NCI-H2081 (cell line): ENCODE measurements at regions not wholly inside any gene's neighbourhood (a gene's known extent, or its start where the extent isn't known, plus 50 kb on each side); places are given as distances from the start of the nearest gene placed in this dataset.
"Not testable (repeated sequence)": the region's sequence is repeated elsewhere in the genome, so short reads cannot be mapped to it uniquely, and the experiment has no call there.

Source experiments
- DNase-seq, 2 experiments: peaks; one replicate each; lab custom pipeline; 2025; lab: John Stamatoyannopoulos, UW

DNA sequence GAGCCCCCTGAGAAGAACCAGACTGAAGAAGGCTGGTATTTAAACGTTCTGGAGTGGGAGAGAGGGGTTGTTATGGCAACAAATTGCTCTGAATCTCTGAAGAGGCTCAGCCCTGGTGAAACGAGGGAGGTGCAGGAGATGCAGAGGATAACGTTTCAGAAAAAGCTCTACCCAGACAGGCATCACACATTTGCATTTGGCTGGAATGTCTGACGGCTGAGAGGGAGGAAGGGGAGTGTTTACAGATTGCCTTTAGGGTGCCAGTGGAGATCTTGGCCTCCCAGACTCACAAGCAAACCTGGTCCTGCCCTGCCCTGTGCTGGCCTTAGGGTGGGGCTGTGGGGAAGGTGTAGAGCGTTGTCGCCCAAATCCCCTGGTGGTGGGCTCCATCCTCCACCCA lies 169.0 kb upstream of the AJAP1 start:
- DNase-seq = no peak

DNA sequence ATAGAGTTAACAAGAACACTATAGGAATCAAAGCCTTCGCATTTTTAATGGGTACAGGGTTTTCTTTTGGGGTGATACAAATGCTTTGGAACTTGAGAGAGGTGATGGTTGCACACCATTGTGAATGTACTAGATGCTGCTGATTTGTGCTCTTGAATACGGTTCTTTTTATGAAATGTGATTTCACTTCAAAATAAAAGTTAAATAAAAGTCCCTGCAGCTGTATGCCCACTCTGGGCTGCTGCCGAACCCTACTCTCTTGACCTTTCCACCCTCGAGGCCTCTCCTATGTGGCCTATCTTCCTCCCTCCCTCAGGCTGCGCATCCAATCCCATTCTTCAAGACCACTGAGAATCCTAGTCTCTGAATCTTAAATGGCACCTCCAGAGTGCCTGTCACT lies 168.5 kb upstream of the AJAP1 start:
- DNase-seq = no peak

DNA sequence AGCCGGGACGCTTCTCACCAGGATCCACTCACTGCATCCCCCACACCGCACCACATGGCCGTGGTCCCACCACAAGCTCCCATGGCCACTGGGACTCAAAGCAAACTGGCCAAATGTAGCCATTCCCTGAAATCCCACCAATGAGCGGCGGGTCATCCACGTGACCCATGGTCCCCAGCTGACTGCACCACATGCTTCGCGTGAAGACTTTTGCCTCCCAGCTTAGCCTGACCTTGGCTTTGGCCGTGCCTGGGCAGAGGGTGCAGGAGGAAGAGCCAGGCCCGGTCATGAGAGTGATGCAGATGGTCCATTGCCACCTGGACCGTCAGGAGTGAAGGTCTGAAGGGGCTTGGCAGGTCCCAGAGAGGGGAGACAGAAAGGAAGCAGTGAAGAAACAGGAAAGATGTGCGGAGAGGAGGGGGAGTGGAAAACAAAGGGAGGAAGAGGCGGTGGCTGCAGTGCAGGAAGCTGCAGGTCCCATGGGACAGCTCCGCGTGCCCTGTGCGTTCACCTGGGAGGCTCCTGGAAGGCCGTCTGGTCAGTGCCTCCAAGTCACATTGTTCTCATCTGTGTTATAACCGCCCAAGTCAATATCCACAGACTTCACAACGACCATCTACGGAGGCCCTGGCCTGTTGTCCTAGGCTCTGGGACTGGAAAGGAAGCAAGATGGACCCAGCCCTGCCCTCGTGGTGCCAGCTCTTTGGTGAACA lies 167.8 kb upstream of the AJAP1 start:
- DNase-seq = no peak

DNA sequence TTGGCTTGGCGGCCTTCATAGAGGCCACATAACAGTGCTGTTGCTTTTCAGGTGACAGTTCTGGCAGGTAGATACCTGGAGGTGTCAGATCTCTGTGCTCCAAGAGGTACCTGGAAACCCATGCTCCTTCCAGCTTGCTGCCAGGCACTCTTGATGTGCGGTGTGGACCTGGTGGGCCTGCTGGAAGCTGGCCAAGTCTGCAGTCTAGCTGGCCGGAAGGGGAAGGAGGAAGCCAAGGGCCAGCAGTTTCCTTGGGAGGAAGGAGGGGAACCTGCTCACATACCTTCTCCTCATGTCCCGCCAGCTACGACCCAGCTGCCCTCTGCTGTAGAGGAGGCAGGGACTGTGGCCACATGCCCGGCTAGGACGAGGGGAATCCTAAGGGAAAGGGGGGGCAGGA lies 166.4 kb upstream of the AJAP1 start:
- no peak for DNase-seq

DNA sequence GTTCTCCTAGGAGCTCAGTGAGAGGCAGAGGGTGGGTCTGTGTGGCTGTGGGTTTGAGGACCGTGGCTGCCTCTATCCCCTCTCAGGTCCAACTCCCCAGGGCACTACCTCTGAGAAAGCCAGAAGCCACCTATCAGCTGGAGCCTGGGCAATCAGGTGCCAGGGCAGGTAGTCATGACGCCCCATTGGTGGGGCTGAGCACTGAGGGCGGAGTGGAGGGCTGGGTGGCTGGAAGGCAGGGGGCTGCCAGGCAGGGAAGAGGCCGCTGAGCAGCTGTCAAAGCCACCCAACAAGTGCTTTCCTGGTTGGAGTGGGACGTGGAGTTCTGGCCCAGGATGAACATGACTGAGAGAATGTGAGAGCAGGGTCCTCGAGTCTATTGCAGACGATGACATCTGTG lies 164.9 kb upstream of the AJAP1 start:
- DNase-seq = no peak

DNA sequence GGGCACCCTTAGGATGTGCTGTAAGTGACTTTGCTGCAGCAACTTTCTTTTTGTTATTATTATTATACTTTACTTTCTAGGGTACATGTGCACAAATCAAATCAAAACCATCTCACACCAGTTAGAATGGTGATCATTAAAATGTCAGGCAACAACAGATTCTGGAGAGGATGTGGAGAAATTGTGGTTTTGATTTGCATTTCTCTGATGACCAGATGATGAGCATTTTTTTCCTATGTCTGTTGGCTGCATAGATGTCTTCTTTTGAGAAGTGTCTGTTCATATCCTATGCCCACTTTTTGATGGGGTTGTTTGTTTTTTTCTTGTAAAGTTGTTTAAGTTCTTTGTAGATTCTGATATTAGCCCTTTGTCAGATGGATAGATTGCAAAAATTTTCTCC lies 164.4 kb upstream of the AJAP1 start:
- DNase-seq = not testable (repeated sequence)

DNA sequence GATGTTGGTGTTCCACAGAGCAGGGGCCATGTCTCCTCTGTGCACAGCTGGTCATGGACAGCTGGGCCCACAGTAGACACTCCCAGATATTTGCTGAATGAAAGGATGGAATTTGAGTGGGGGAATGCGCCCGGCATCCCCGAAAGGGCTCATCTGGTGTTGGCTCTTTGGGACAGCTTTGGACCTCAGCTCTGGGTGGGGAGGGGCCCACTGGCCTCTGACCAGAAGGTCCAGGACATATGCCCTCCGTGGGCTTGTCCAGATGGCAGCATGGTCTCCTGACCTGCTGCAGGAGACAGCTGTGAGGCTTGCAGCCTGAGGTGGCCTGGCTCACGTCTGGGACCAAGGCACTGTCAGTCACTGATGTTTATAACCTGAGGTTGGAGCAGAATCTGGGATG lies 160.4 kb upstream of the AJAP1 start:
- no peak for DNase-seq

DNA sequence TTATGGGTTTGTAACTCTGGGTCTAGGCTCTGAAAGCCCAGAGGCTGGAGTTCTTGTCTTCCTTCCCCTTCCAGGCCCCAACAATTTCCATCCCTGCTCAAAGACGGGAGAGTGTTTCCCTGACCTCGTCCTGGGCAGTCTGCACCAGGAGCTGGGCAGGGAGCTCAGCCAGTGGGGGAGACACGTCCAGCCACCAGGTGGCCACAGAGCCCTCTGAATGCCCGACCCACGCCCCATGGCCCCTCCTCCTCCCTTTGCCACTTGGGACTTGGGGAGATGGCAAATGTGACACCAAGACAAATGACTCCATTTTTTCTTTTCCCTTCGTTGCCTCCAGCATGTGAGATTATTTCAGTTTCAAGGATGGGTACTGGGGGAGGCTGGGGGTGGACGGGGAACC lies 159.9 kb upstream of the AJAP1 start:
- DNase-seq = no peak

DNA sequence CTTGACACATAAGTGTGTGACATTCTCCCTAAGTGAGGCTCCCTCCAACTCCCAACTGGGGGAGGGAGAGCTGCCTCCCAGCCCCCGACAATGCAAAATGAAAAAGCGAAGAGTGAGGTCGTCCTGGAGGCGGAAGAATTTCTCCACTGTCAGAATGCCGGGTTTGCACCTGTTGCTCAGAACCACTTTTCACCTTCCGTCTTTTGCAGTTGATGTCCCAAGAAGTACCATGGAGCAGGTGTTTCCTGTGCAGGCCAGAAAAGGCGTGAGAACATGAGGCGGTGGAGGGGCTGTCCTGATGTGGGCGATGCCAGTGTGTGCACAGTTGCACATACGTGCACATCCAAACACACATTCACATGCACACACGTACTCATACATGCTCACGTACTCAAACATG lies 158.6 kb upstream of the AJAP1 start:
- DNase-seq = no peak

DNA sequence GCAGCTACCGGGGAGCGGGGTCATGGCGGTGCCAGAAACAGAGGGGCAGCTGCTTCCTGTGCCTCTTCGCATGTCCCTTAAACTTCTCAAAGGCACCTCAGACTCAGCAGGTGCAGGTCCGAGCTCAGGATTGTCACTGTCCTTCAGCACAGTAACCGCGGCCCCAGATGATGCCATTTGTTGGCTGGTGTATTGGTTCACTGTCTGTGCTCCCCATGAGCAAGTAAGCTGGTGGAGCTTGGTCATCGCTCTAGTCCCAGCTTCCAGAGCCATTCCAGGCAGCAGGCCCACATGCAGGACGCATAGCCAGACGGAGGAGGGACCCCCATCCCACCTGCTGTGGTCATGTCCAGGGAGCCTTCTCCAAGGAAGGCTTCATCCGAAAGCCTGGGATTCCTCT lies 154.0 kb upstream of the AJAP1 start:
- no peak for DNase-seq

DNA sequence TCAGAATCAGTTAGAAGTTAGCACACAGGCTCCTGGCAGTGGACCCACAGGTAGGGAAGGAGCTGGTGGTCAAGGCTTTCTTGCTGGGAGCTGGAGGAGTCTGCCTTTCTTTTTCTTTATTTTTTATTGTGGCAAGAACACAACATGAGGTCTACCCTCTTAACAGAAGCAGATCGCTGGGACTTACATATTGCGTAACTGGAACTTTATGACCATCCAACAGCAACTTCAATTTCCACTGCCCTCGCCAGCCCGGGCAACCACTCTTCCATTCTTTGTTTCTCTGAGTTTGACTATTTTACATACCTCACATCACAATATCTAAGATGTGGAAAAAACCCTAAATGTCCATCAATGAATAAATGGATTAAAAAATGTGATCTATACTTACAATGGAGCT lies 147.8 kb upstream of the AJAP1 start:
- DNase-seq = no peak

DNA sequence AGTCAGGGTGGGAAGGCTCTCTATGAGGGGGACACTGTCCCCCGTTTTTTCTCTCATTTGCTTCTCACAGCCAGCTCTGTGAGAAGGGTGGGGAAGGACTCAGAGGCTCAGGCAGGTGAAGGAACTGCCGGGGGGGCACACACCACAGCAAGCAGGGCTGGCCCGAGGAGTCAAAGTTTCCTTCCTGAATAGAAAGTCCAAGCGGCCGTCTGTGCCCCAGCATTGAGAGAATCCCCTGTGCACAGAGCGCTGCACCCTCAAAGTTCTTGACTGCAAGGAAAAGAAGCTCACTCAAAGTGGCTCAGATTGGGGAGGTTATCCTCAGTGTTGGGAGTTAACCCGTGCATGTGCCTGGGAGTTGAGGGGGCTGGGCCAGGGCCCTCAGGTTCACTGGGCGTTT lies 145.2 kb upstream of the AJAP1 start:
- DNase-seq = no peak

DNA sequence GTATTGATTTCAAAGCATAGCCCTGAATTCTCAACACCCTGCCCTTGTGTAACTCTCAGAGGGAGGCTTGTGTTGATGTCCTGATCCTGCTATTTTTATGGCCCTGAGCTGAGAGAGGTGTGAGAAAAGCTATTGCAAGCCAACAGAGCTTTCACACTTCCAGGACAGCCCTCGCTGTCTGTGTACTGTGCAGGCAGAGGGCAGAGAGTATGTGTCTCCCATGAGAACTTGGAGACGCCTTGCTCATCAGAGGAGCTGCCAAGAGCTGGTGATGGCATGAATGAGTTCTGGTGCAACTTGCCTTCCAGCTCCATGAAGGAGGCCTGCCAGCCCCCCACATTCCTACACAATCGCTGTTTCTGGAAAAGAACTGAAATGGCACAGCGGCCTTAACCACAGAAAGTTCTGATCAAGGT lies 144.1 kb upstream of the AJAP1 start:
- no peak for DNase-seq

DNA sequence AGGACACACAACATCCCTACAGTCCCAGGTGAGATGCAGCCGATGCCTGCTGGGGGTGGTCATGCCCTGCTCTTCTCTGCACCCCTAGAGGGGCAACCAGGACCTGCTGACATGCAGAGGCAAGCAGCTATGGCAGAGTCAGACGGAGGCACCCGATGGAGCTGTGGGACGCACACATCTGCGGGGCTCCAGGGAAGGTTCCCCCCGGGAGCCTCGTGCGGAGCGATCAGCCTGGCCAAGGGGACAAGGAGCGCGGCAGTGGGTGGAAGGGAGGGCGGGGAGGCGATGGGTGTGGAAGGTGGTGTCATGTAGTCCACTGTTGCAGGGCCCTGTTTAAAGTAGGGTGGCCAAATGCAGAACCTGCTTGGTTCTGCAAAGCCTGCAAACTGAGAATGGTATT lies 143.0 kb upstream of the AJAP1 start:
- no peak for DNase-seq

DNA sequence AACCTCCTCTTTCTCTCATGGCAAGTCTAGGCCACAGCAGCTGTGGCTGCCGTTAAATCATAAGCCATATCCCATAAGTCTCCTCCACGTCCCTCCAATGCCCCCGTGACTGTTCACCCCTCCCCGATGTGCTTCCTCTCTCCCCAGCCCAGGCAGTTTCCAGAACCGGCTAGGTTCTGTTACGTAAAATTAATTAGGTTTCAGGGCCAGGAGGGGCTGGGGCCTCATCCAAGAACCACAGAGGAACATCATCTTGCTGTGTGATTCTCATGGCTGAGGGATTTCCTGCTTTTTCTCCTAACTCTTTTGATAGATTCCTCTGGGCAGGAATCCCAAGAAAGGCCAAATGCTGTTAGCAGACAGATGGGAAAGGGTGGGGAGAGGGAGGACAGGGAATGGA lies 141.8 kb upstream of the AJAP1 start:
- DNase-seq = no peak

DNA sequence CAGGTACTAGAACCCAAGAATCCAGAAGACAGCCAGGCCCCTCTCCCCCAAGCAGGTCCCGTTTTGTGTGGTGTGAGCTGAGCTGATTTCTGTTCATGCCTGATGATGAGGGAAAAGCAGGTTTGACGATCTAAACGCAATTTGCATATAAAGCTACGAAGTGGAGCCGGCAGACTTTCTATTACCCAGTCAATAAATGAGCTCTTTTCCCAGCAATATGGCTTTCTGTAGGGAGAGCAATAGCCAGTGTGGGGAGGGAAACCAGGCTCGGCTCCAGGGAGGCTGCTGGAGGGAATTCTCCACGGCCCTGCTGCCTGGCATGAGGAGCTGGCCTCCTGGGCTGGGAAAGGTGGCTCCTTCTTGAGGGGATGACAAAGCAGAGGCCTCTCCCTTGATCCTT lies 140.7 kb upstream of the AJAP1 start:
- no peak for DNase-seq

DNA sequence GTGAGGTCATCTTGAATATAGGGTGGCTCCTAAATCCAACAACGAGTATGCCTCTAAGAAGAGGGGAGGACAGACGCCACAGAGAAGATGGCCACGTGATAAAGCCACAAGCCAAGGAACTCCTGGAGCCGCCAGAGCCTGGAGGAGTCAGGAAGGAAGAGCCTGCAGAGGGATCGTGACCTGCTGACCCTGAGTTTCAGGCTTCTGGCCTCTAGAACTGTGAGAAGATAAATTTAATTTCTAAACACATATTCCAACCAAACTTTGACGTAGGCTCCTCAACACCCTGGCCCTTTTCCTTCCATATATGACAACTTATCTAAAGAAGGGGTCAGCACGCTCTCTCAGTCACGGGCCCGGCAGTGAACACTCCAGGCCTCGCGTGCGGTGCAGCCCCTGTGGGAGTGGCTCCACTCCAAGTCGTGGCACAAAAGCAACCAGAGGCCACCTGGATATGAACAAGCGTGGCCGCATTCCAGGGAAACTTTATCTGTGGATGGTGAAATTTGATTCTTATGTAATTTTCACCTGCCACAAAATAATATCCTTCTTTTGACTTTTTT lies 138.6 kb upstream of the AJAP1 start:
- DNase-seq = no peak

DNA sequence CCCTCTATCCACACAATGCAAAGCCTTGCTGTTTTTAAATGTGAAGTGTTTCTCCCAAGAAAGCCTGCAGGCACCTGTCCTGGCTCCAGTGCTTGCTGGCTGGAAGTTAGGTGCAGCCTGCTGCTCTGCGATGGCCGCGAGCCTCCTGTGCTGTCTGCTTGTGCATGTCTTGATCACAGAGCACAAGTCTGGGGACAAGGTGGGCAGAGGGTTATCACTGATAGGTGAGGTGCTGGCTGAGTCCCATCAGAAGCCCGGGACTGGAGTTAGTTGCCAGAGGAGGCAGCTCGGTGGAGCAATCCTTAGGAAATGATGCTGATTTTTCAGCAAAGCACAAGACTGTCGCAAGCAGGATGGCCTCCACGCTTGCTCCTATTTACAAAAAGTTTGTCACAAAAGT lies 137.8 kb upstream of the AJAP1 start:
- no peak for DNase-seq

DNA sequence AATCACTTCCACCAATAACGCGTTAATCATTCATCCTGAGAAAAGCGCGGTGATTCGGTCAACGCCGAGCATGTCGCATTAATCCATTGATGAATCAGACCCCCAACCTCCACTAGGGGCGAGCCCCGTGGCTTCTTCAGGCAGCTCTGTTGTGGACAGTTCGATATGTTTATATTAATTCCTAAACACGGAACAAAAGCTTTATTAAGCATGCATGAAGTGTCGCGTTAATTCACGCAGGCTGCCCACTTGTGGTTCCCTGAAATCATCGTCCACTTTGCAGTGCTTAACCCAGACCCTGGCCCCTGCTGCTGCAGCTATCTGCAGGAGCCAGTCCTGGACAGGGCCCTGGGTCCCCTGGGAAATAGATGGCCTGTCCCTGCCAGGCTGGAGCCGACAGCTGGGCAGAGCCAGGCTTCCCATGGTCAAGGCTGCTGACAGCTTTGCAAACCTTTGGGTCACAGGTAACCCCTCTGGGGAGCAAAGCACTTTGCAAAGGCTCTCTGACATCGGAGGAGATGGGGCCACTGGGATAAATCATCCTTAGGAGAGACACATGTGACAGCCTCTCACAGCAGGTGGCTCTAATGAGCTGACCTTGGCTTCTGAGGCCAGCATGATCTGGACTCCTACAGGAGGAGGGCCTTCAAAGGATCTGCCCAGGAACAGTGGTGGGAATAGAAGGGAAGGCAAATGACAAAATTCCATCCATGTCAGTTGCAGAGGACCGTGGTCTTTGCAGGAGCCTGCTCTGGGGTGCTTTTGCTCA lies 137.0 kb upstream of the AJAP1 start:
- DNase-seq = no peak

DNA sequence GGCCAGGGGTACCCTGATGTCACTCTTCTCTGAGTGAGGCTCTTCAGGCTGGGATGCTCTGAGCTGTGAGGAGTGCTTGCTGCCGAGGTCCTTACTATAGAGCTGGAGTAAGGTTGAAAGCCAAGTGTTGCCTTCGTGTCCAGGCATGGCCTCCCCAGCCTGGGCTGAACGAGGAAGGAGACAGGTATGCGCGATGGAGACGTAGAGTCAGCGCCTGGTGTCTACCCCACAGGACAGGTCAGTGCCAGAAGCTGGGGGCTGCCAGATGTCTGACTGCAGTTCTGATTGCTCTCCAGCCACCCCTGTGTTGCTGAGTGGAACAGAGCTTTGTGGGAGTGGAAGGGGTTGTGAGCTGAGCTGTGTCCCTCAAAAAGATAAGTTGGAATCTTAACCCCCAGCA lies 135.8 kb upstream of the AJAP1 start:
- DNase-seq = no peak

DNA sequence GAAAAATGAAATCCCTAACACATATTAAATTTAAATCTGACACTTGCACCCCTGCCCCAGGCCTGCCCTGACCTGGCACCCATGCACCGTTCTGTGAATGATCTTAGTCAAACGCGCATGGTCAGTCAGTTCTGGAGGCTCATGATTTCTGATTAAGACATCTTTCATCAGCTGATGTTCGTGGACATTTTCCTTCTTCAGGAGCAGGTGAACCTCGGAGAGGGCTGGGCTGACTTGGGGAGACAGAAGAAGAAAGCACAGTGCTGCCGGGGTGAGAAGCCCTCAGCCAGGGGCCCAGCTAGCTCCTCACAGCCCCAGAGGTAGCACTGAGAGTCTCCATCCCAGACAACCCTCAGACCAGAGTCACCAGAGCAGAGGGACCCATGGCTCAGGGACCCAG lies 134.5 kb upstream of the AJAP1 start:
- no peak for DNase-seq

DNA sequence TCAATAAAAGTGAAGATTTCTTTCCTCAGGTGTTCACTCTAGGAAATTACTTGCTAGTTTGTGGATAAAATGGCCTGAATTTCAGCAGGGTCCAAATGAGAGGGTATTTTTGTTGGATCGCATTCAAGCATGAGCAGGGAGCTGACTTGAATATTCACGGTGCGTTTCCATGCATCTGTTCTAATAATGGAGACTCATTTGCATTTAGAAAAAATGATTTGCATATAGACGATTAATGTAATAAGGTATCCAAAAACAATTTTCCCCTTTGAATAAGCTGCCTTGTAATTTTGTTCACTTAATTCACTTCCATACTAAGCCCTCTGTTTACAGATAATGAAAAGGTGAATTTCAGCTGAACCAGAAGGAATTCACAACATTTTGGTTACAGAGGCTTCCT lies 130.9 kb upstream of the AJAP1 start:
- DNase-seq = no peak

DNA sequence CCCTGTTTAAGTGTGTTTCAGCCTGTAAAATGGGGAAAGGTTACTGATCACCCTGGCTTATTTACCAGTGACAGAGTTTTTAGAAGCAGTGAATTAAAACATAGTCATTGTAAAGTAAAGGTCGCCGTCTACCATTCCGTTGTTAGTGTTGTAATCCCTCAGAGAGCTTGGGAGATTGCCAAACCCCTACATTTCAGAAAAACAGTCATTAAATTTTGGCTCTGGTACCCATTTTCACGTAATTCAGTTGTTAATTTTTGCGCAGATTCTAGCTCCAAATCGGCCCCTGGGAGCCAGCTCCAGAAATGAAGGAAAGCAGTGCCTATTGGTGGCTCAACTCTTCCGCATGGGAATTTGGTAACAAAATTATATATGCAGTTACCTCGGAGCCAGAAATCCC lies 127.7 kb upstream of the AJAP1 start:
- DNase-seq = no peak

DNA sequence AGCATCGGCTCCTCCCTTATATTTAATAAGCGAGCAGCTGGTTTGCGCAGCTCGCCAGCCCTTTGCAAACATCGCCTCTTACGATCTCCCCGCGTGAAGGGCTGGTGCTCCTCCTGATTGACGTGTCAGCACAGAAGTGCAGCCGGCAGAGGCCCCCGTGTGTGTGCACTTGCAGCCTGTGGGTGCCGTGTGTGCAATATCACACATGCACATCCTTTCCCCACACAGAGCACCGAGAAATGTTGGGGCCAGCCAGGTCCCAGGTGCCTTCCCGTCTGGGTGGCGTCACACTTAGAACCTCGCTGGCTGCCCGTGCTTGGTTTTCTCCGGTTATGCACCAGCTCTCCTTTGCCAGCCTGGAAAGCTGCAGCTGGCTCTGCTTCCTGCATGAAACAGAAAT lies 126.6 kb upstream of the AJAP1 start:
- DNase-seq = no peak
